Ishikawa (cell line): ENCODE measurements at regions not wholly inside any gene's neighbourhood (a gene's known extent, or its start where the extent isn't known, plus 50 kb on each side); places are given as distances from the start of the nearest gene placed in this dataset.

ENCODE experiments used
- CEBPB ChIP-seq: IDR thresholded peaks from 2 replicates; pipeline ENCODE4 v1.6.1; 2012
- CREB1 ChIP-seq: IDR thresholded peaks from 2 replicates; pipeline ENCODE4 v1.6.1; 2012; ENCODE audit warnings: low read depth
- EGR1 ChIP-seq: IDR thresholded peaks from 2 replicates; pipeline ENCODE4 v1.6.1; 2012
- EP300 ChIP-seq: IDR thresholded peaks from 2 replicates; pipeline ENCODE4 v1.6.1; 2012; ENCODE audit warnings: borderline replicate concordance
- FOXM1 ChIP-seq: IDR thresholded peaks from 2 replicates; pipeline ENCODE4 v1.6.1; 2012; ENCODE audit warnings: low read depth, borderline replicate concordance
- MAX ChIP-seq: IDR thresholded peaks from 2 replicates; pipeline ENCODE4 v1.6.1; 2012
- NFIC ChIP-seq: IDR thresholded peaks from 2 replicates; pipeline ENCODE4 v1.6.1; 2012
- RAD21 ChIP-seq: IDR thresholded peaks from 2 replicates; pipeline ENCODE4 v1.6.1; 2012; ENCODE audit warnings: low read depth
- TAF1 ChIP-seq: IDR thresholded peaks from 2 replicates; pipeline ENCODE4 v1.6.1; 2012; ENCODE audit warnings: low read depth, mild to moderate bottlenecking
- TCF12 ChIP-seq: IDR thresholded peaks from 2 replicates; pipeline ENCODE4 v1.6.1; 2012; ENCODE audit warnings: low read depth
- TEAD4 ChIP-seq: IDR thresholded peaks from 2 replicates; pipeline ENCODE4 v1.6.1; 2012
- YY1 ChIP-seq: IDR thresholded peaks from 2 replicates; pipeline ENCODE4 v1.6.1; 2012; ENCODE audit warnings: low read depth
- ZBTB7A ChIP-seq: IDR thresholded peaks from 2 replicates; pipeline ENCODE4 v1.6.1; 2012; ENCODE audit warnings: low read depth
- TF ChIP-seq, protein P1 (sequence below): IDR thresholded peaks from 2 replicates; pipeline ENCODE4 v1.6.1; 2012
- TF ChIP-seq, protein P2 (sequence below): IDR thresholded peaks from 2 replicates; pipeline ENCODE4 v1.6.1; 2012; ENCODE audit warnings: low read depth, mild to moderate bottlenecking

- TF ChIP-seq TCF12, result no peak
- TF ChIP-seq, protein P1, sequence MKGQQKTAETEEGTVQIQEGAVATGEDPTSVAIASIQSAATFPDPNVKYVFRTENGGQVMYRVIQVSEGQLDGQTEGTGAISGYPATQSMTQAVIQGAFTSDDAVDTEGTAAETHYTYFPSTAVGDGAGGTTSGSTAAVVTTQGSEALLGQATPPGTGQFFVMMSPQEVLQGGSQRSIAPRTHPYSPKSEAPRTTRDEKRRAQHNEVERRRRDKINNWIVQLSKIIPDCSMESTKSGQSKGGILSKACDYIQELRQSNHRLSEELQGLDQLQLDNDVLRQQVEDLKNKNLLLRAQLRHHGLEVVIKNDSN, result no peak
- no peak for TF ChIP-seq MAX
- no peak for TF ChIP-seq NFIC
- TF ChIP-seq, protein P2, sequence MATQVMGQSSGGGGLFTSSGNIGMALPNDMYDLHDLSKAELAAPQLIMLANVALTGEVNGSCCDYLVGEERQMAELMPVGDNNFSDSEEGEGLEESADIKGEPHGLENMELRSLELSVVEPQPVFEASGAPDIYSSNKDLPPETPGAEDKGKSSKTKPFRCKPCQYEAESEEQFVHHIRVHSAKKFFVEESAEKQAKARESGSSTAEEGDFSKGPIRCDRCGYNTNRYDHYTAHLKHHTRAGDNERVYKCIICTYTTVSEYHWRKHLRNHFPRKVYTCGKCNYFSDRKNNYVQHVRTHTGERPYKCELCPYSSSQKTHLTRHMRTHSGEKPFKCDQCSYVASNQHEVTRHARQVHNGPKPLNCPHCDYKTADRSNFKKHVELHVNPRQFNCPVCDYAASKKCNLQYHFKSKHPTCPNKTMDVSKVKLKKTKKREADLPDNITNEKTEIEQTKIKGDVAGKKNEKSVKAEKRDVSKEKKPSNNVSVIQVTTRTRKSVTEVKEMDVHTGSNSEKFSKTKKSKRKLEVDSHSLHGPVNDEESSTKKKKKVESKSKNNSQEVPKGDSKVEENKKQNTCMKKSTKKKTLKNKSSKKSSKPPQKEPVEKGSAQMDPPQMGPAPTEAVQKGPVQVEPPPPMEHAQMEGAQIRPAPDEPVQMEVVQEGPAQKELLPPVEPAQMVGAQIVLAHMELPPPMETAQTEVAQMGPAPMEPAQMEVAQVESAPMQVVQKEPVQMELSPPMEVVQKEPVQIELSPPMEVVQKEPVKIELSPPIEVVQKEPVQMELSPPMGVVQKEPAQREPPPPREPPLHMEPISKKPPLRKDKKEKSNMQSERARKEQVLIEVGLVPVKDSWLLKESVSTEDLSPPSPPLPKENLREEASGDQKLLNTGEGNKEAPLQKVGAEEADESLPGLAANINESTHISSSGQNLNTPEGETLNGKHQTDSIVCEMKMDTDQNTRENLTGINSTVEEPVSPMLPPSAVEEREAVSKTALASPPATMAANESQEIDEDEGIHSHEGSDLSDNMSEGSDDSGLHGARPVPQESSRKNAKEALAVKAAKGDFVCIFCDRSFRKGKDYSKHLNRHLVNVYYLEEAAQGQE, result no peak
- no peak for TF ChIP-seq YY1
- no peak for TF ChIP-seq TAF1
- no peak for TF ChIP-seq FOXM1
- TF ChIP-seq EP300, result no peak
- no peak for TF ChIP-seq CEBPB
- TF ChIP-seq TEAD4, result no peak
- no peak for TF ChIP-seq EGR1
- no peak for TF ChIP-seq CREB1
- TF ChIP-seq ZBTB7A, result no peak
- TF ChIP-seq RAD21, result no peak
These were observed 133.0 kb upstream of the ZNF32 start for GRCh38 chr10:43781480-43782361.

GRCh38 chr10:43778571-43778970, 129.9 kb upstream of the ZNF32 start:
- TF ChIP-seq TCF12 (no peak), TAF1 (no peak), CREB1 (no peak), MAX (no peak)
- TF ChIP-seq, protein P2, result no peak

DNA sequence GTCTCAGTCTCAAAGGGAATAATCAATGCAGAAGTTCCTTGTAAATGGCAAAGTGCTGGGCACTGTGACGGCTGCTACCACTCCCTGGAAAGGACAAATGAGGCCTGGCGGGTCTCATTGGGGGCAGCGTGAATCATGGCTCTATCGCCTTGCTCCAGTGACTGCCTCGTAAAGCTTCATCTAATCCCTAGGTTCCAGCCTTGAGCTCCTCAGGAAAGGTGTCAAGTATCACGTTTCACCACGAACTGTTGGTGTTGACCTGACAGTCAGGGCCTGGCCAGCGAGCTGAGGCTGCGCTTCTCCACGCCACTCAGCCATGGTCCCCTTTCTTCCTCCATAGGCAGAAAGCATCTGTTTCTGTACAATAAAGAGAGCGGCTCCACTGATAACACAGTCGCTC, 126.7 kb upstream of the ZNF32 start:
- TF ChIP-seq RAD21 (no peak), ZBTB7A (no peak)

- TF ChIP-seq RAD21 (no peak), MAX (no peak), TAF1 (no peak), CEBPB (no peak), ZBTB7A (no peak), TEAD4 (no peak), EP300 (no peak), YY1 (no peak), CREB1 (no peak), NFIC (no peak), TCF12 (no peak)
These were observed 125.6 kb upstream of the ZNF32 start for GRCh38 chr10:43774234-43774769.

- TF ChIP-seq NFIC (no peak), CEBPB (no peak), TCF12 (no peak), EGR1 (no peak), TEAD4 (no peak), YY1 (no peak), RAD21 (no peak), EP300 (no peak), ZBTB7A (no peak), CREB1 (no peak), TAF1 (no peak), FOXM1 (no peak), MAX (no peak)
- TF ChIP-seq, protein P2, result no peak
- TF ChIP-seq, protein P1, result no peak
These were observed 125.1 kb upstream of the ZNF32 start for GRCh38 chr10:43773736-43774135.
